DND-41 (cell line): ENCODE measurements at regions not wholly inside any gene's neighbourhood (a gene's known extent, or its start where the extent isn't known, plus 50 kb on each side); places are given as distances from the start of the nearest gene placed in this dataset.

Source experiments
- ATAC-seq: fragments of 200-7000 bp; cut with Tn5 transposase; 3 replicates; pipeline ENCODE4 v1.9.1; 2021; ENCODE audit warnings: low read depth; ENCODE audit not compliant: insufficient read depth
- DNase-seq: peaks from one replicate; pipeline ENCODE4 v3.0.0-alpha.2; 2020
- H2AFZ ChIP-seq: 2 replicates; pipeline ENCODE4 v1.6.0; 2012; ENCODE audit warnings: low read depth, low read length
- H3K27ac ChIP-seq: 2 replicates; pipeline ENCODE4 v1.5.1; 2012; ENCODE audit warnings: low read length, inconsistent platforms
- H3K27me3 ChIP-seq: fragments of 200-600 bp; sonication (generic); 2 replicates; pipeline ENCODE4 v1.6.0; 2012; ENCODE audit warnings: low read length, mild to moderate bottlenecking, inconsistent platforms; ENCODE audit not compliant: insufficient read depth, poor library complexity
- H3K36me3 ChIP-seq: 2 replicates; pipeline ENCODE4 v1.5.1; 2012; ENCODE audit warnings: low read length, inconsistent platforms; ENCODE audit not compliant: insufficient read depth
- H3K4me1 ChIP-seq: 2 replicates; pipeline ENCODE4 v1.5.1; 2012; ENCODE audit warnings: mild to moderate bottlenecking, low read length; ENCODE audit not compliant: insufficient read depth
- H3K4me2 ChIP-seq: 2 replicates; pipeline ENCODE4 v1.6.0; 2012; ENCODE audit warnings: mild to moderate bottlenecking, moderate library complexity, low read length, inconsistent platforms; ENCODE audit not compliant: insufficient read depth
- H3K4me3 ChIP-seq, 2 experiments: fragments of 200-600 bp in 1 of 2; shearing (Covaris generic) in 1 of 2; 2 replicates each; pipeline ENCODE4 v1.5.1; 2012 to 2016; ENCODE audit warnings: inconsistent platforms in 2 of 2, low read length in 2 of 2, mild to moderate bottlenecking in 2 of 2, low read depth in 1 of 2, moderate library complexity in 1 of 2
- H3K79me2 ChIP-seq: 2 replicates; pipeline ENCODE4 v1.6.0; 2012; ENCODE audit warnings: low read length, inconsistent platforms; ENCODE audit not compliant: insufficient read depth
- H3K9ac ChIP-seq: 2 replicates; pipeline ENCODE4 v1.6.0; 2012; ENCODE audit warnings: low read depth, mild to moderate bottlenecking, inconsistent platforms, low read length, moderate library complexity
- H3K9me3 ChIP-seq: 2 replicates; pipeline ENCODE4 v1.5.1; 2012; ENCODE audit warnings: low read length, moderate library complexity, mild to moderate bottlenecking, inconsistent platforms; ENCODE audit not compliant: insufficient read depth, severe bottlenecking
- H4K20me1 ChIP-seq: 2 replicates; pipeline ENCODE4 v1.6.0; 2012; ENCODE audit warnings: low read length; ENCODE audit not compliant: insufficient read depth
- CTCF ChIP-seq: IDR thresholded peaks from 2 replicates; pipeline ENCODE4 v1.5.1; 2012; ENCODE audit warnings: borderline replicate concordance, low read length, moderate library complexity, mild to moderate bottlenecking; ENCODE audit not compliant: poor library complexity, severe bottlenecking; ENCODE audit errors: extremely low read depth
- EZH2 ChIP-seq: IDR thresholded peaks from 3 replicates; pipeline ENCODE4 v1.6.1; 2012; ENCODE audit warnings: borderline replicate concordance, low read depth, mild to moderate bottlenecking, moderate library complexity, low read length, inconsistent platforms; ENCODE audit not compliant: severe bottlenecking

- no peak overlapping the region for H3K27ac ChIP-seq
- H4K20me1 ChIP-seq: no peaks in the 10 kb centered on the region
- no peak overlapping the region for H3K4me2 ChIP-seq
- TF ChIP-seq CTCF (no peak), EZH2 (no peak)
- no peaks in the 10 kb centered on the region for H3K27me3 ChIP-seq
- no peak overlapping the region for H2AFZ ChIP-seq
- no peak overlapping the region for H3K4me3 ChIP-seq
- H3K36me3 ChIP-seq: no peaks in the 10 kb centered on the region
- ATAC-seq (no peak), DNase-seq (no peak)
- no peak overlapping the region for H3K9ac ChIP-seq
- no peaks in the 10 kb centered on the region for H3K79me2 ChIP-seq
- H3K9me3 ChIP-seq: no peaks in the 10 kb centered on the region
- no peaks in the 10 kb centered on the region for H3K4me1 ChIP-seq
Measured at GRCh38 chr16:65855171-65856145, 511.0 kb upstream of the CDH5 start.

- no peak for TF ChIP-seq CTCF
- no peak for TF ChIP-seq EZH2
- no peak for ATAC-seq
- H4K20me1 ChIP-seq: no peaks in the 10 kb centered on the region
Measured at GRCh38 chr16:65846210-65846602, 520.3 kb upstream of the CDH5 start.

GRCh38 chr16:65845466-65846209 is 520.9 kb upstream of the CDH5 start:
- H3K4me3 ChIP-seq: no peak overlapping the region
- no peak overlapping the region for H3K27ac ChIP-seq
- H3K27me3 ChIP-seq: no peaks in the 10 kb centered on the region
- ATAC-seq: no peak
- no peaks in the 10 kb centered on the region for H3K79me2 ChIP-seq
- H3K4me1 ChIP-seq: no peaks in the 10 kb centered on the region
- TF ChIP-seq EZH2 (no peak), CTCF (no peak)
- no peak overlapping the region for H2AFZ ChIP-seq
- no peak for DNase-seq
- no peak overlapping the region for H3K4me2 ChIP-seq
- no peaks in the 10 kb centered on the region for H3K9me3 ChIP-seq
- no peak overlapping the region for H3K9ac ChIP-seq
- H4K20me1 ChIP-seq: no peaks in the 10 kb centered on the region
- no peaks in the 10 kb centered on the region for H3K36me3 ChIP-seq

More at GRCh38 chr16:65846210-65846602, 520.3 kb upstream of the CDH5 start:
- Histone ChIP-seq H3K4me2 (no peak overlapping the region), H3K27me3 (no peaks in the 10 kb centered on the region), H3K9ac (no peak overlapping the region), H3K9me3 (no peaks in the 10 kb centered on the region), H3K79me2 (no peaks in the 10 kb centered on the region), H3K36me3 (no peaks in the 10 kb centered on the region), H2AFZ (no peak overlapping the region), H3K27ac (no peak overlapping the region), H3K4me3 (no peak overlapping the region), H3K4me1 (no peaks in the 10 kb centered on the region)
- no peak for DNase-seq
